ENCODE measurements at regions not wholly inside any gene's neighbourhood (a gene's known extent, or its start where the extent isn't known, plus 50 kb on each side); places are given as distances from the start of the nearest gene placed in this dataset.

- Histone ChIP-seq H3K9me3 (replicated peaks; ENCODE audit: control insufficient read depth, insufficient read depth, low read length) (no peaks in the 10 kb centered on the region), H3K4me2 (ENCODE audit: insufficient read depth, low read length) (no peak overlapping the region), H3K4me1 (ENCODE audit: control insufficient read depth, extremely low read depth, insufficient read depth, low read length) (no peaks in the 10 kb centered on the region), H3K27me3 (ENCODE audit: control insufficient read depth in 2 of 2, insufficient read depth in 2 of 2, low read length in 2 of 2) (no peaks in the 10 kb centered on the region), H3K4me3 (replicated peaks in 1 of 3; ENCODE audit: insufficient read depth in 1 of 3, low read depth in 1 of 3, low read length in 3 of 3) (no peak overlapping the region), H3K9ac (replicated peaks; ENCODE audit: extremely low read depth, insufficient read depth, low read length) (no peak overlapping the region), H3K27ac (ENCODE audit: insufficient read depth, low read depth, low read length) (no peak overlapping the region), H3K9me1 (replicated peaks; ENCODE audit: control insufficient read depth, extremely low read depth, insufficient read depth, low read length) (no peaks in the 10 kb centered on the region), H2AFZ (ENCODE audit: low read depth, low read length) (no peak overlapping the region), H4K20me1 (replicated peaks; ENCODE audit: control insufficient read depth, extremely low read depth, insufficient read depth, low read length) (no peaks in the 10 kb centered on the region), H3K36me3 (ENCODE audit: control insufficient read depth in 2 of 2, extremely low read depth in 1 of 2, insufficient read depth in 2 of 2, low read length in 2 of 2) (no peaks in the 10 kb centered on the region), H3K79me2 (ENCODE audit: control insufficient read depth, insufficient read depth, low read length) (no peaks in the 10 kb centered on the region)
- ChIA-PET CTCF (no interaction called here), POLR2A (no interaction called here)
- BruUV-seq (replicated peaks), result no TSS peak
- DNase-seq (ENCODE audit: low read depth, low spot score) (no peak), FAIRE-seq (no peak)
- dilution Hi-C loops (cut with MboI; ENCODE audit: extremely low pct_ligation_motif_present, low sequenced_read_pairs), result no loop called here
- no peak for TF ChIP-seq JUN (IDR thresholded peaks at IDR 0.05; ENCODE audit: borderline replicate concordance, insufficient read depth, insufficient read length, low read depth)
- no peak for TF ChIP-seq MYC (IDR thresholded peaks at IDR 0.05; ENCODE audit: low read depth, low read length)
- TF ChIP-seq POLR2AphosphoS5 (IDR thresholded peaks at IDR 0.05; ENCODE audit: insufficient read depth, low read depth, low read length), result no peak
- no peak for TF ChIP-seq GATA2 (IDR thresholded peaks at IDR 0.05; ENCODE audit: insufficient read depth, insufficient read length, low read depth, low read length)
- TF ChIP-seq EZH2 (IDR thresholded peaks at IDR 0.05; ENCODE audit: borderline replicate concordance, low read depth, low read length, severe bottlenecking), result no peak
- no peak for TF ChIP-seq POLR2A (IDR thresholded peaks at IDR 0.05; ENCODE audit: low read depth, low read length)
- TF ChIP-seq FOS (IDR thresholded peaks at IDR 0.05; ENCODE audit: borderline replicate concordance, insufficient read depth, low read length), result no peak
- no peak for TF ChIP-seq MAX (IDR thresholded peaks at IDR 0.05; ENCODE audit: insufficient read depth, insufficient read length)
- no peak for TF ChIP-seq CTCF (IDR thresholded peaks at IDR 0.05; ENCODE audit: extremely low read depth in 1 of 2, insufficient read depth in 1 of 2, low read depth in 1 of 2, low read length in 2 of 2)
- intact Hi-C loops (cut with micrococcal nuclease), result no loop called here
These were observed 155.2 kb downstream of the ZNF365 start for GRCh38 chr10:62529396-62529795.
